IgD-negative memory B cell (primary cell): ENCODE measurements at regions not wholly inside any gene's neighbourhood (a gene's known extent, or its start where the extent isn't known, plus 50 kb on each side); places are given as distances from the start of the nearest gene placed in this dataset.
"Not testable (repeated sequence)": the region's sequence is repeated elsewhere in the genome, so short reads cannot be mapped to it uniquely, and the experiment has no call there.

ENCODE experiments used
- H3K27ac Mint-ChIP-seq, 3 donors: one replicate each; pipeline ENCODE4 v1.8.0; 2020 to 2022; ENCODE audit warnings: mild to moderate bottlenecking in 3 of 3, mixed read lengths in 3 of 3, moderate library complexity in 1 of 3
- H3K27me3 Mint-ChIP-seq: one replicate; pipeline ENCODE4 v1.8.0; 2021; ENCODE audit warnings: mixed read lengths
- H3K36me3 Mint-ChIP-seq: one replicate; pipeline ENCODE4 v1.8.0; 2020; ENCODE audit warnings: mild to moderate bottlenecking, mixed read lengths
- H3K4me1 Mint-ChIP-seq, 3 donors: one replicate each; pipeline ENCODE4 v1.8.0; 2020 to 2022; ENCODE audit warnings: mixed read lengths in 3 of 3, mild to moderate bottlenecking in 1 of 3
- H3K4me3 Mint-ChIP-seq, 4 donors: one replicate each; pipeline ENCODE4 v1.8.0; 2020 to 2022; ENCODE audit warnings: mild to moderate bottlenecking in 4 of 4, mixed read lengths in 4 of 4, moderate library complexity in 3 of 4
- H3K9me3 Mint-ChIP-seq, 3 donors: one replicate each; pipeline ENCODE4 v1.8.0; 2020 to 2021; ENCODE audit warnings: mixed read lengths in 3 of 3, mild to moderate bottlenecking in 1 of 3

- peak overlapping the region in 1 of 4 donors; percentile 68 for H3K4me3 Mint-ChIP-seq
- H3K36me3 Mint-ChIP-seq, H3K27ac Mint-ChIP-seq, H3K9me3 Mint-ChIP-seq, H3K4me1 Mint-ChIP-seq: not testable (repeated sequence)
- H3K27me3 Mint-ChIP-seq, result peaks cover 19% of the 10 kb centered on the region
Observed at GRCh38 chr15:75792236-75792635, 51.0 kb upstream of the UBE2Q2 start.

DNA sequence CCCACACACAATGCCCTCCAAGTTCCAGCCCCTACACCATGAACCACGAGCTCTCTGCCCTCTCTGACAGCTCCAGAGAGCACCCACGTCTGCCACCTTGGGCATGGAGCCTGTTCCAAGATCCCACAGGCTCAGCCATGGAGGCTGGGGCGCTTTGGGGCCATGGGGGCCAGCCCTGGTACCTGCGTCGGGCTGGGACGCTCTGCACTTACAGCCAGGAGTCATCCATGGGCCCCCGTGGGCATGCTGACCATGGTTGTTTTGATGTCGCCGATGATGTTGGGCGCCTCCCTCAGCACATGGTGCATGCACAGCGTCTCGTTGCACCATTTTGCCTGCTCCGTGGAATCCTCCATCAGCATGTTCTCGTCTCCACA is 51.9 kb upstream of the UBE2Q2 start:
- Mint-ChIP-seq H3K27ac (no peak overlapping the region), H3K36me3 (peaks cover 3% of the 10 kb centered on the region)

GRCh38 chr15:75790631-75791336 is 52.5 kb upstream of the UBE2Q2 start:
- no peaks in the 10 kb centered on the region for H3K9me3 Mint-ChIP-seq
- H3K4me1 Mint-ChIP-seq, result no peaks in the 10 kb centered on the region
- no peak overlapping the region for H3K4me3 Mint-ChIP-seq
- H3K27me3 Mint-ChIP-seq, result peaks cover 19% of the 10 kb centered on the region
- H3K27ac Mint-ChIP-seq, result no peak overlapping the region
- H3K36me3 Mint-ChIP-seq, result peaks cover 3% of the 10 kb centered on the region

More for the DNA sequence above, 51.9 kb upstream of the UBE2Q2 start:
- H3K9me3 Mint-ChIP-seq, result no peaks in the 10 kb centered on the region
- H3K27me3 Mint-ChIP-seq, result peaks cover 15% of the 10 kb centered on the region
- no peak overlapping the region for H3K4me3 Mint-ChIP-seq
- H3K4me1 Mint-ChIP-seq, result no peaks in the 10 kb centered on the region

GRCh38 chr15:75786575-75786947 is 56.7 kb upstream of the UBE2Q2 start:
- no peaks in the 10 kb centered on the region for H3K4me1 Mint-ChIP-seq
- peaks cover 12% of the 10 kb centered on the region for H3K27me3 Mint-ChIP-seq
- H3K27ac Mint-ChIP-seq, result peak overlapping the region in 1 of 3 donors; percentile 50
- H3K9me3 Mint-ChIP-seq, result no peaks in the 10 kb centered on the region
- H3K4me3 Mint-ChIP-seq, result no peak overlapping the region
- H3K36me3 Mint-ChIP-seq, result no peaks in the 10 kb centered on the region

DNA sequence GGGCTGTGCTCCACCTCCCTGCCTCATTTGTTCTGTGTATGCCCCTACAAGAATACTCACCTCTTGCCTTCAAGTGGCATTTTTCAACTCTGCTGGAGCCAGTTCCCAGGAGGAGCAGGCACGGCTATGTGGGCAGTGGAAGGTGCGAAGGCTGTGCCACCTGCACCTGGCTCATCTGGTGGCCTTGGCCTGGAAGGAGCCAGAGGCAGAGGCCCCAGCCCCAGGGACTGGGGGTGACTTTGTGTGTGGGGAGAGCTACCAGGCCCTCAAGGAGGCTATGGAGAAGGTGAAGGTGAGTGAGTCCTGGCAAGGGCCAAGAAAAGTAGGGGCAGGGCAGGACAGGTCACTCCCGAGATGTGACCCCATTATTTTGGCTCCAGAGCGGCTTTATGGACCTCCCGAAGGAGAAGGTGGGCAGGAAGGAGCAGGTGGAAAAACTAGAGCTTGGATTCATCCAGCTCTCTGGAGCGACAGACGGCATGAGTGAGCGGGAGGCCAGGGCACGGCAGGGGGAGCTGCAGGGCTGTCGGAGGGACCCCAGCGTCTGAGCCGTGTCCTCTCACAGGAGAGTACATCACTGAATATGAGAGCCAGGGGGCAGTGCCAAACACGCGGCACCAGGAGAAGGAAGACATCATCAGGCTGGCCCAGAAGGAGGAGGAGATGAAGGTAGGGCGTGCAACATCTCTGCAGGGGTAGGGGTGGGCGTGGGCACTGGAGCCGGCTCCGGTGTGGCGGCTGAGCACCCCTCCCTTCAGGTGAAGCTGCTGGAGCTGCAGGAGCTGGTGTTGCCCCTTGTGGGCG is 57.3 kb upstream of the UBE2Q2 start:
- no peaks in the 10 kb centered on the region for H3K9me3 Mint-ChIP-seq
- no peaks in the 10 kb centered on the region for H3K36me3 Mint-ChIP-seq
- peak overlapping the region in 1 of 3 donors; percentile 50 for H3K27ac Mint-ChIP-seq
- no peaks in the 10 kb centered on the region for H3K4me1 Mint-ChIP-seq
- H3K4me3 Mint-ChIP-seq, result no peak overlapping the region
- H3K27me3 Mint-ChIP-seq, result peaks cover 12% of the 10 kb centered on the region

GRCh38 chr15:75784511-75785480 is 58.5 kb upstream of the UBE2Q2 start:
- not testable (repeated sequence) for H3K27me3 Mint-ChIP-seq, H3K27ac Mint-ChIP-seq, H3K9me3 Mint-ChIP-seq, H3K36me3 Mint-ChIP-seq, H3K4me1 Mint-ChIP-seq, H3K4me3 Mint-ChIP-seq

GRCh38 chr15:75783566-75783965 is 59.7 kb upstream of the UBE2Q2 start:
- H3K9me3 Mint-ChIP-seq, H3K4me3 Mint-ChIP-seq, H3K36me3 Mint-ChIP-seq, H3K4me1 Mint-ChIP-seq, H3K27ac Mint-ChIP-seq: not testable (repeated sequence)
- peaks cover 12% of the 10 kb centered on the region for H3K27me3 Mint-ChIP-seq

- no peak overlapping the region for H3K27ac Mint-ChIP-seq
- no peak overlapping the region for H3K4me3 Mint-ChIP-seq
- no peaks in the 10 kb centered on the region for H3K36me3 Mint-ChIP-seq
- no peaks in the 10 kb centered on the region for H3K9me3 Mint-ChIP-seq
- no peaks in the 10 kb centered on the region for H3K4me1 Mint-ChIP-seq
- H3K27me3 Mint-ChIP-seq, result peaks cover 12% of the 10 kb centered on the region
Observed at GRCh38 chr15:75782926-75783325, 60.3 kb upstream of the UBE2Q2 start.

DNA sequence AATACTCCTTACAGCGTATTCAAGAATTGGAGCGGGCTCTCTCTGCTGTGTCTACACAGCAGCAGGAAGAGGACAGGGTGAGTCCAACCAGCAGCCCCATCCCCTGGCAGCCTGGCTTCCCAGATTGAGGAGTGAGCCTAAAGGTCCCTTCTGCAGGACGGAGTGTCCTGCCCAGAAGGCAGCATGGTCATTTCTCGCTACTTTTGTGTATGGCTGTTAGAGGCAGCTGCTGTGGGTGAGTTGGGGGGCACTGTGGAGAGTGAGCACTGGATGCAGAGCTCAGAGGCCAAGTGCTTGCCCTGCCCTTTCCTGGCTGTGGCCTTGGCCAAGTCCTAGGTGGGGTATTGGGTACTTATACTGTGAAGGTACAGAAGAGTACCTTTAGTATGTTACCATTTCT is 62.3 kb upstream of the UBE2Q2 start:
- not testable (repeated sequence) for H3K4me3 Mint-ChIP-seq, H3K9me3 Mint-ChIP-seq, H3K4me1 Mint-ChIP-seq, H3K27ac Mint-ChIP-seq, H3K27me3 Mint-ChIP-seq, H3K36me3 Mint-ChIP-seq

DNA sequence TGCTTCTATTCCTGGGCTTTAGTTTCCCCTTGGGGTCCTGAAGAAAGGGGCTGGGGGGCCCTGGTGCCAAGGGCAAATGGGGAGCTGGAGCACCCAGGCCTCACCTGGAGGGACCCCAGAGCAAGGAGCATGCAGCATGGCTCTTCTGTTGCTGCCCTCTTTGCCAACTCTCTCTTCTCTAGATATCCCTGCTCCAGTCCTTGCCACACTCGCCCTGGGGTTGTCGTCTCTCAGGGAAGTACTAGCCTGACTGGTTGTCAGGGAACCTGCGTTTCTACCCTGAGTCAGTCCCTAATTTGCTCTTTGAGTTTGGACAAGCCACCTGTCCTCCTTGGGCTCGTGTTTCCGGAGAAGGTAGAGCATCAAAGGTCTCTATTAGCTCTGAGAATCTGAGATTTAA is 63.7 kb upstream of the UBE2Q2 start:
- no peaks in the 10 kb centered on the region for H3K36me3 Mint-ChIP-seq
- H3K4me3 Mint-ChIP-seq, result no peak overlapping the region
- H3K4me1 Mint-ChIP-seq, result no peaks in the 10 kb centered on the region
- H3K9me3 Mint-ChIP-seq, result no peaks in the 10 kb centered on the region
- H3K27me3 Mint-ChIP-seq, result peaks cover 8% of the 10 kb centered on the region
- peak overlapping the region in 1 of 3 donors; percentile 29 for H3K27ac Mint-ChIP-seq

GRCh38 chr15:75776871-75777610 is 64.4 kb upstream of the CSPG4 start:
- H3K4me3 Mint-ChIP-seq, H3K27ac Mint-ChIP-seq, H3K4me1 Mint-ChIP-seq, H3K27me3 Mint-ChIP-seq, H3K9me3 Mint-ChIP-seq, H3K36me3 Mint-ChIP-seq: not testable (repeated sequence)

- peaks cover 3% of the 10 kb centered on the region for H3K27me3 Mint-ChIP-seq
- H3K36me3 Mint-ChIP-seq, result no peaks in the 10 kb centered on the region
- H3K4me3 Mint-ChIP-seq, result no peak overlapping the region
- H3K4me1 Mint-ChIP-seq, result no peaks in the 10 kb centered on the region
- no peak overlapping the region for H3K27ac Mint-ChIP-seq
- no peaks in the 10 kb centered on the region for H3K9me3 Mint-ChIP-seq
Observed at GRCh38 chr15:75776065-75776423, 63.4 kb upstream of the CSPG4 start.

- H3K36me3 Mint-ChIP-seq, result no peaks in the 10 kb centered on the region
- H3K27ac Mint-ChIP-seq, result no peak overlapping the region
- no peaks in the 10 kb centered on the region for H3K4me1 Mint-ChIP-seq
- H3K9me3 Mint-ChIP-seq, result no peaks in the 10 kb centered on the region
- H3K4me3 Mint-ChIP-seq, result no peak overlapping the region
- H3K27me3 Mint-ChIP-seq, result peaks cover 3% of the 10 kb centered on the region
Observed at GRCh38 chr15:75775296-75776064, 62.8 kb upstream of the CSPG4 start.

GRCh38 chr15:75773974-75774373 is 61.3 kb upstream of the CSPG4 start:
- H3K27ac Mint-ChIP-seq, H3K4me3 Mint-ChIP-seq, H3K27me3 Mint-ChIP-seq, H3K36me3 Mint-ChIP-seq, H3K4me1 Mint-ChIP-seq, H3K9me3 Mint-ChIP-seq: not testable (repeated sequence)
